Neural progenitor cell (in vitro differentiated cells): ENCODE measurements at regions not wholly inside any gene's neighbourhood (a gene's known extent, or its start where the extent isn't known, plus 50 kb on each side); places are given as distances from the start of the nearest gene placed in this dataset.

Experiments
- DNase-seq: peaks from one replicate; pipeline ENCODE4 v3.0.0-alpha.2; 2016; ENCODE audit warnings: low spot score
- H2AFZ ChIP-seq: fragments of 200-600 bp; sonication (generic); replicated peaks from 2 replicates; pipeline ENCODE4 v1.6.1; 2016; ENCODE audit warnings: antibody characterized with exemption
- H3F3A ChIP-seq: fragments of 200-600 bp; sonication (generic); 2 replicates; pipeline ENCODE4 v1.6.1; 2016; ENCODE audit warnings: antibody characterized with exemption, low read depth
- H3K27ac ChIP-seq: fragments of 200-600 bp; sonication (generic); 2 replicates; pipeline ENCODE4 v1.5.1; 2016; ENCODE audit warnings: mild to moderate bottlenecking
- H3K27me3 ChIP-seq: fragments of 200-600 bp; sonication (generic); 2 replicates; pipeline ENCODE4 v1.6.1; 2016; ENCODE audit warnings: mild to moderate bottlenecking, moderate library complexity
- H3K36me3 ChIP-seq: fragments of 200-600 bp; sonication (generic); 2 replicates; pipeline ENCODE4 v1.5.1; 2016
- H3K4me1 ChIP-seq: fragments of 200-600 bp; sonication (generic); 2 replicates; pipeline ENCODE4 v1.6.1; 2016; ENCODE audit warnings: mixed run types
- H3K4me2 ChIP-seq: fragments of 200-600 bp; sonication (generic); 2 replicates; pipeline ENCODE4 v1.6.1; 2016
- H3K4me3 ChIP-seq: fragments of 200-600 bp; sonication (generic); 2 replicates; pipeline ENCODE4 v1.5.1; 2016
- H3K79me2 ChIP-seq: fragments of 200-600 bp; sonication (generic); 2 replicates; pipeline ENCODE4 v1.6.1; 2016; ENCODE audit warnings: low read depth
- H3K9ac ChIP-seq: fragments of 200-600 bp; sonication (generic); 2 replicates; pipeline ENCODE4 v1.6.1; 2016
- H3K9me3 ChIP-seq: fragments of 200-600 bp; sonication (generic); 2 replicates; pipeline ENCODE4 v1.5.1; 2016; ENCODE audit warnings: low read depth
- H4K20me1 ChIP-seq: fragments of 200-600 bp; sonication (generic); 2 replicates; pipeline ENCODE4 v1.6.1; 2016; ENCODE audit warnings: low read depth
- H3K27ac Mint-ChIP-seq: 3 replicates; pipeline ENCODE4 v1.8.0; 2021; ENCODE audit warnings: mixed read lengths
- H3K27me3 Mint-ChIP-seq: 2 replicates; pipeline ENCODE4 v1.8.0; 2022; ENCODE audit warnings: low read depth, mild to moderate bottlenecking, inconsistent platforms, moderate library complexity, mixed read lengths; ENCODE audit not compliant: insufficient read depth
- H3K36me3 Mint-ChIP-seq: 3 replicates; pipeline ENCODE4 v1.8.0; 2021; ENCODE audit warnings: mixed read lengths
- H3K4me1 Mint-ChIP-seq: 3 replicates; pipeline ENCODE4 v1.8.0; 2021; ENCODE audit warnings: mixed read lengths
- H3K4me3 Mint-ChIP-seq: 3 replicates; pipeline ENCODE4 v1.8.0; 2021; ENCODE audit warnings: mild to moderate bottlenecking, moderate library complexity, mixed read lengths
- H3K9me3 Mint-ChIP-seq: 3 replicates; pipeline ENCODE4 v1.8.0; 2020; ENCODE audit warnings: mixed read lengths
- CTCF ChIP-seq: fragments of 200-600 bp; sonication (generic); IDR thresholded peaks from 2 replicates; pipeline ENCODE4 v1.5.1; 2017; ENCODE audit warnings: antibody characterized with exemption, mild to moderate bottlenecking
- EZH2 ChIP-seq: fragments of 200-600 bp; sonication (generic); IDR thresholded peaks from 2 replicates; pipeline ENCODE4 v1.6.1; 2017; ENCODE audit warnings: antibody characterized with exemption, mild to moderate bottlenecking, moderate library complexity
- EZH2phosphoT487 ChIP-seq: fragments of 200-600 bp; sonication (generic); IDR thresholded peaks from 2 replicates; pipeline ENCODE4 v1.6.1; 2017; ENCODE audit warnings: antibody characterized with exemption

GRCh38 chrX:109886122-109886761, 116.7 kb upstream of the TMEM164 start:
- Histone ChIP-seq H3K79me2 (no peaks in the 10 kb centered on the region), H3F3A (no peaks in the 10 kb centered on the region), H3K4me2 (no peak overlapping the region), H3K4me1 (no peaks in the 10 kb centered on the region), H3K27ac (no peak overlapping the region), H3K27me3 (no peaks in the 10 kb centered on the region), H3K4me3 (no peak overlapping the region), H2AFZ (no peak overlapping the region), H3K9me3 (no peaks in the 10 kb centered on the region), H4K20me1 (no peaks in the 10 kb centered on the region), H3K9ac (no peak overlapping the region), H3K36me3 (no peaks in the 10 kb centered on the region)
- peaks cover 6% of the 10 kb centered on the region for H3K27me3 Mint-ChIP-seq
- H3K4me3 Mint-ChIP-seq: no peak overlapping the region
- DNase-seq: peak; percentile 57
- no peaks in the 10 kb centered on the region for H3K9me3 Mint-ChIP-seq
- no peaks in the 10 kb centered on the region for H3K36me3 Mint-ChIP-seq
- H3K27ac Mint-ChIP-seq: no peak overlapping the region
- TF ChIP-seq CTCF: peak; percentile 72
- no peak for TF ChIP-seq EZH2phosphoT487
- H3K4me1 Mint-ChIP-seq: peaks cover 23% of the 10 kb centered on the region

DNA sequence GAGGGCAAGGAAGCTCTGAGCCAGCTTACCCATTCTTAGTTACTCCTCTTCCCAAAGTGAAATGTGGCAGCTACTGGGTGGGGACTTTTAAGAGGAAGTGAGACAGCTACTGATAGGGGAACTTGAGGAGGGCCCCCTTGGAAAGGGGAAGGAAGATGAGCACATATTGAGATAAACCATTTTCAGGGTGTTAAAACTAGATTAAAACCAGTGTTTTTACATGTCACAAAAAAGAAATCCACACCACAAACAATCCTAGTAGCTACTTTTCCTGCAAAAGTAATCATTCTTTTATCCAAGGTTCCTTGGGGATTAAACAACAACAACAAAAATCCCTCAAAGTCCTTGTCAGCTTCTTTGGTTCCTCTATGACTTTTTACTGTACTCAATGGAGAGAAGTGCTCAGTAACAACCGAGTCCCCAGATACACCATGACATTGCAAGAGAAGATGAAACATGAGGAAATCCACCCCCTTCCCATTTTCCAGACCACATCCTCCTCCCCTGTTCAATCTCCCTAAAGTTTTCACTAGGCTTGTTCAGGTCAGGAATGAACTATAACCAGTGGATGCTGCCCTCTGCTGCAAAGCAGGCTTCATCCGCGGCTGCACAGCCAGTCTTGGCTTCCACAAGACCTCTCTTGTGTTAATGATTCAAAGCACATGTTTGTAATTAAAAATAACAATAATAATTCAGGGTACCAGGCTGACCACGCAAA, 113.5 kb upstream of the TMEM164 start:
- H3K36me3 Mint-ChIP-seq: no peaks in the 10 kb centered on the region
- Histone ChIP-seq H3K79me2 (no peaks in the 10 kb centered on the region), H3K36me3 (peaks cover 3% of the 10 kb centered on the region), H3K4me1 (no peaks in the 10 kb centered on the region), H2AFZ (no peak overlapping the region), H3K27me3 (no peaks in the 10 kb centered on the region), H4K20me1 (no peaks in the 10 kb centered on the region), H3K27ac (no peak overlapping the region), H3K4me2 (no peak overlapping the region), H3K9ac (no peak overlapping the region), H3K9me3 (no peaks in the 10 kb centered on the region), H3F3A (no peaks in the 10 kb centered on the region), H3K4me3 (no peak overlapping the region)
- peaks cover 21% of the 10 kb centered on the region for H3K4me1 Mint-ChIP-seq
- no peak overlapping the region for H3K4me3 Mint-ChIP-seq
- H3K9me3 Mint-ChIP-seq: no peaks in the 10 kb centered on the region
- DNase-seq: peak; percentile 29
- H3K27ac Mint-ChIP-seq: no peak overlapping the region
- H3K27me3 Mint-ChIP-seq: peaks cover 5% of the 10 kb centered on the region
- peak; percentile 33 for TF ChIP-seq CTCF
- TF ChIP-seq EZH2: no peak

DNA sequence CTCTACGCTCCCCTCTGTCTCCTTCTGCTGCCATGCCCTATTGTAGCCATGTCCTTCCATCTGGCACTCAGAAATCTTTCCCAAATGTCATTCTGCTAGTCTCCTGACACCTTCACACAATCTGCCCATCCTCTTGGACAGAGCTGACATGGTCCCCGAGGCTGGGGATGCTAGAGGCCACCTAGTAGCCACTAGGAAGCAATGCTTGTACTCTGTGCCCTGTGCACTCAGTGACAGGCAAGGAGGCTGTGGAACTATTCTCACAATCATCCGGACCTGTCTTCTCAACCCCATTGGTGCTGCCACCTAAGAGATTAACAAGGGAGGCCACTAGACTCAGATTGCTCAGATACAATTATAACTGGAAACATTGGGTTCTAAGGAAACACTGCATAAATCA, 112.6 kb upstream of the TMEM164 start:
- Histone ChIP-seq H3K36me3 (peaks cover 3% of the 10 kb centered on the region), H3K4me1 (no peaks in the 10 kb centered on the region), H4K20me1 (no peaks in the 10 kb centered on the region), H3K9me3 (no peaks in the 10 kb centered on the region), H3K27ac (no peak overlapping the region), H3K79me2 (no peaks in the 10 kb centered on the region), H3K27me3 (no peaks in the 10 kb centered on the region), H3K4me3 (no peak overlapping the region), H3K4me2 (no peak overlapping the region), H2AFZ (no peak overlapping the region), H3F3A (no peaks in the 10 kb centered on the region), H3K9ac (no peak overlapping the region)
- TF ChIP-seq EZH2phosphoT487 (no peak), EZH2 (no peak), CTCF (no peak)
- H3K9me3 Mint-ChIP-seq: no peaks in the 10 kb centered on the region
- peaks cover 21% of the 10 kb centered on the region for H3K4me1 Mint-ChIP-seq
- no peak for DNase-seq
- peaks cover 5% of the 10 kb centered on the region for H3K27me3 Mint-ChIP-seq
- no peak overlapping the region for H3K27ac Mint-ChIP-seq
- H3K36me3 Mint-ChIP-seq: no peaks in the 10 kb centered on the region
- no peak overlapping the region for H3K4me3 Mint-ChIP-seq
